SHP77 (cell line): ENCODE measurements at regions not wholly inside any gene's neighbourhood (a gene's known extent, or its start where the extent isn't known, plus 50 kb on each side); places are given as distances from the start of the nearest gene placed in this dataset.
"Not testable (repeated sequence)": the region's sequence is repeated elsewhere in the genome, so short reads cannot be mapped to it uniquely, and the experiment has no call there.

Experiments
- DNase-seq, 2 experiments: peaks; one replicate each; lab custom pipeline; 2025; lab: John Stamatoyannopoulos, UW

DNA sequence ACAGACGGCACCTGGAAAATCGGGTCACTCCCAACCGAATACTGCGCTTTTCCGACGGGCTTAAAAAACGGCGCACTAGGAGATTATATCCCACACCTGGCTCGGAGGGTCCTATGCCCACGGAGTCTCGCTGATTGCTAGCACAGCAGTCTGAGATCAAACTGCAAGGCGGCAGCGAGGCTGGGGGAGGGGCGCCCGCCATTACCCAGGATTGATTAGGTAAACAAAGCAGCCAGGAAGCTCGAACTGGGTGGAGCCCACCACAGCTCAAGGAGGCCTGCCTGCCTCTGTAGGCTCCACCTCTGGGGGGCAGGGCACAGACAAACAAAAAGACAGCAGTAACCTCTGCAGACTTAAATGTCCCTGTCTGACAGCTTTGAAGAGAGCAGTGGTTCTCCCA lies 64.5 kb downstream of the SLC30A10 start:
- not testable (repeated sequence) for DNase-seq

DNA sequence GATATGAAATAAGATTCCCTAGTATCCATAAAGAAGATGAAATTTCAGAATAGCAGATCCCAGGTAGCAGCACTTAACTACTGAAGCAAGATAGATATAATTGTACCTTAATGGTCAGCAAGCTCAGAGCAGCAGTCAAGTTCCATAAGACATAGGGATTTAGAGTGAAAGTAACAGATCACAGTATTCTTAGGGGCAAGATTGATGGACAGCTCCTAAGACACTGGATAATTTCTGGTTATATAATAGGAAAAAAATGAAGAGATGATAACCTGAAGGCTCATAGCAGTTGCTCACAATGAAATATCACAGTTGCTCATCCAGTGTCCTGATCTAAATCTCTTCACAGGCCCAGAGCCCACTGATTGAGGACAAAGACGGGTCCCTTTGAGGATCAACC lies 66.0 kb downstream of the SLC30A10 start:
- DNase-seq = no peak

DNA sequence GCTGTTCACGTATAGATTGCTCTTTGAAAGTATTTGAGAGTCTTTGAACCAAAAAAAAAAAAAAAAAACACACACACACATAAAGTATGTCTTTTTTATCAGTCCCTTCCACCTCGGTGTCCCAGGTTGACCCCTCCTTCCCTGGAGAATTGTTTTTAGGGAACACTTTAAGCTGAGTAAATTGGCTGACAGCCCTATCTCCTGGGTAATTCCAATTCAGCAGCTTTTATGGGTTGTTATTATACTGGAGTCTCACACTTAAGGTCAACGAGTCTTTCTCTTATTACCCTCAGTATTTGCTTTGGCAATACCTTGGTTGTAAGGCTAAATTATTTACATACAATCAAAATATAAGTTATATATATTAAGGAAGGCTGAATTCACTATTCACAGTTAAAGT lies 69.4 kb downstream of the SLC30A10 start:
- no peak for DNase-seq

DNA sequence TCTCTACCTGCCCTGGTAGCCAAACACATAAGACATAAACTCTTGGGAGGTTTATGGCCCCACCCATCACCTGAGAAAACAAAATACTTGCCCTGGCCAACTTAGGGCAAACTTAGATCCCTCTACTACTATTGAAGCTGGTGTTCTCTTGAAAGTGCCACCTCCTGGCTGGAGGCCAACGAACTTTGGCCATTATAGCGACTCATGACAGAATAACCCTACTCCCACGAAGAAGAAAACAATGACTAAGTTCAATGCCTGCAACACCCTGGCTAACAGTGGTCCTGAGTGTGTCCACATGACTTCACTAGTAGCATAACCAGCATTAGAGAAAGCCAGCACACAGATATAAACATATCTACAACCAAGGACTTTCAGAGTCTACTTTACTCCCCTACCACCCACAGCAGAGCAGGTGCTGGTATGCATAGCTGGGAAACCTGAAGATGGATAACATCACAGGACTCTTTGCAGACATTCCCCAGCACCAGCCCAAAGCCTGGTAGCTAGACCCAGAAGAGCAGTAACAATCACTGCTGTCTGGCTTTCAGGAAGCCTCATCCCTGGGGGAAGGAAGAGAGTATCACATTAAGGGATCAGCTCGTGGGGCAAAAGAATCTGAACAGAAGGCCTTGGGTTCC lies 81.0 kb downstream of the SLC30A10 start:
- no peak for DNase-seq

- DNase-seq = peak in 1 of 2 experiments; percentile 38
Observed at GRCh38 chr1:219839595-219839994, 88.8 kb downstream of the SLC30A10 start.

GRCh38 chr1:219837994-219838294 lies 90.4 kb downstream of the SLC30A10 start:
- DNase-seq = no peak

DNA sequence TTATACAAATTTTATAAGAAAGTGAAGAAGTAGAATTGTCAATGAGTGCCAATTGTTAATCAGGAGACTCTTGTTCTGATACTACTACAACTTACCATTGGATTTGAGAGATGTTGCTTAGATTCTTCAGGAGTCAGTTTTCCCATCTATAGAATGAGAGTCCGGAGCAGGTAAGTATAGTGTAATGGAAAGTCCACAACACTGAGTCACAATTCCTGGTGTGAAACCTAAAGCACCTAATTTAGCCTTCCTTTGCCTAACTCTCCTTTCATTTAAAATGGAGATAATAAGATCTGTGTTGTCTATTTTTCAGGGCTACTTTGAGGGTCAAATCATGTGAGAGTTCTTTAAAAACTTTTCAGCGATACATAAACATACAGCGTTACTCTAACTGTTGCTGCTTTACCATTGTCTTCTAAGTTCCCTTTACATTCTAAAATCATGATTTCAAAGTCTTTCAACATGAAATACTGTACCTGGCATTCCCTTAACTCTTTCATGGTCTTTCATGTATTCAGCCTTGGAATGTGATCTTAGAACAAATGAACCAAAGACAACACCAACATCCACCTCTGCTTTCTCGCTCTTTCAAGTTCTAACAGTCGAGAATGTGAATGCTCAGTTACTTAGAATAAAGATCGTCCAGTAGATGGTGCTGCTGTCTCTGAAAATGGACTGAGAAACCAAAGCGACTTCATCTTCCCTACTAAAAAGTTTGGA lies 90.9 kb downstream of the SLC30A10 start:
- peak; percentile 61 to 64 for DNase-seq

DNA sequence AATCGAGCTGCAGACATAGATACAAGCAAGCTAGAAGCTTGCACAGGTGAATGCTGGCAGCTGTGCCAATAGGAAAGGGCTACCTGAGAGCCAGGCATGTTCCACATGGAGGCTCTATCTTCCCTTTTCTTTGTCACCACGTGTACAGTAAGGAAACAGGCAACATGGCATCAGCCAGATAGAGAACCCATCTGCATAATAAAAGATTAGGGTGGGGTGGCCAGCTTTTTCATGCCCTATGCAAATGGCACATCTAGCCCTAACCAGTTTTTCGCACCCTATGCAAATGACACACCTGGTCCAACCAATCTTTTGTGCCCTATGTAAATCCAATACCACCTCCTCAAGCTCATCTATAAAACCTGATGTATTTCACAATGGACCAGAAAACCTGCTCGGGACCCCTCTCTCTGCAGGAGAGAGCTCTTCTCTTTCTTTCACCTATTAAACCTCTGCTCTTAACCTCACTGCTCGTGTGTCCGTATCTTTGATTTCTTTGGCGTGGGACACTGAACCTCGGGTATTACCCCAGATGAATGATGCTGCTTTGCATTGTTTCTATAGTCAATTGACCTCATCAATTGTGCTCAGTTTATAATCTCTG lies 93.9 kb downstream of the SLC30A10 start:
- no peak for DNase-seq

DNA sequence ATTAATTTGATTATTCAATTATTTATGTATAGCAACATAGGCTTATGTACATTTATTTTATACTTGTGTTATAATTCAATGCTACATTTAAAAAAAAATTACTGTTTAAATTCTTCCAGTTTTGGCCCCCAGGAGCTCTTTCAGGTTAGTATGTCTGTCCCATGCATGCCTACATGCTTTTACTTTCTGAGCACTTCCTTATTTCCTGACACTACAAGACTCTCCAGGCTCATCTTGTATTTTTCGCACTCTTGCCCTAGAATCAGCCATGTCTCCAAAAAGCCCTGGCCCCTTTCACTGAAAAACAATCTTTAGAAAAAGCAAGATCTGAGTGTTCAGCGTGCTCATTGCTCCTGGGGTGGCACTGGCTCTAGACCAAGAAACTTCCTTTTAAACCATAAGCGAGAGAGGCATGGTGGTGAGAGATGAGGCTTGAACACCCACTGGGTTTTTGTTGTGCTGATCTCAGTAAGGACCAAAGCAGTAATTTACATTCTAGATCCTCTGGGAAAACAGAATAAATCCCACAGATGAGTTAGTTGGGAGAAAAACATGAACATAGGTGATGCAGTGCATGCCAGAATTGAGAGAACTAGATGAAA lies 95.0 kb downstream of the SLC30A10 start:
- no peak for DNase-seq

GRCh38 chr1:219826290-219826689 lies 102.1 kb downstream of the SLC30A10 start:
- no peak for DNase-seq

DNA sequence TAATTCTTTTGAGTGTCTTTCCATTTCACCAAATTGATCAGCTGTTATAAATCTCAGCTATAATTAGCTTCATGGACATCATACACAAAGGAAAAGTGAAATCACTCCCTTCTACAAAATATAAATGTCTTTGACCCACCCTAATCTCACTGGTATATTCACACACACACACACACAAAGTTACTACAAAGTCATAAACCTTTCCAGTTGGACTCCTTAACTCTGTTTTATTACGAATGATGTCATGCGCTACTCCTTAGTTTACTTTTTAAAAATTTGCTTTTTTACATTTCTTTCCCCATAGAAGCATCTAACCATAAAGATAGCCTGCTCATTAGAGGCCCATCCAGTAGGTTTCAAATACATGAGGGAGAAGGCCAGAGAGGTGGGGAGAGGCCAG lies 103.0 kb downstream of the SLC30A10 start:
- no peak for DNase-seq

- DNase-seq = no peak
Observed at GRCh38 chr1:219824338-219824737, 104.0 kb downstream of the SLC30A10 start.

GRCh38 chr1:219820551-219820950 lies 107.8 kb downstream of the SLC30A10 start:
- no peak for DNase-seq

GRCh38 chr1:219817914-219818313 lies 110.4 kb downstream of the SLC30A10 start:
- no peak for DNase-seq

- DNase-seq = no peak
Observed at GRCh38 chr1:219813294-219813693, 115.1 kb downstream of the SLC30A10 start.

DNA sequence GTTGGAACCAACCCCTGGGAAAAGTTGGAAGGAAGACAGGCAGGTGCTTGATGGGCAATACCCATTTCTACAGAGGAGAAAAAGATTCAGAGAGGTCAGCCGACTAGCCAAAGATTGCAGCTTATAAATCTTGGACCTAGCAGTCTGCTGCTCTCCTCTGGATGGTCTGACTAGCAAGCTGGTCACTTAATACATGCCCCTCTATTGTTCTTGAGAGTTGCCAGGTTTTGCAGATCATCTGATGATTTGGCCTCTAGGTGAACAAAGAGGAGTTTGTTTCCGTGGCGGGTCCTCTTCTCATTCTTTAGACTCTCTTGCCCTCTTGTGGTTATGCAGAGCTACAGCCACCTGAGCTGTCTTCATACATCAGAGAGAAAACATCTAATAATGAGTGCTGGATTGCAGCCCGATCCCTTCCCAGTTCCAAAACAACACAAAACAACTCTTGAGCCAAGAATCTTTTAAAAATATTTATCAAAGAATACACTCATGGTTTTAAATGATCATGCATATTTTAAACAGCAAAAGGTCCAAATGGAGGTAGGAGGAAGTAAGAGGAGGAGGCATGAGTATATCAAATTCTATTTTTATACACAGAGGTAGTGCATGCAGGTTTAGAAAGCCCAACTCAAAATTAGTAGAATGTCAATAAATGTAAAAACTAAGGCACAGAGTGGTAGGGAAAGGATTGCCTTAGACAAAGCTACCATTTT lies 115.7 kb downstream of the SLC30A10 start:
- DNase-seq = peak; percentile 81

GRCh38 chr1:219812086-219812485 lies 116.3 kb downstream of the SLC30A10 start:
- no peak for DNase-seq

- DNase-seq = no peak
Observed at GRCh38 chr1:219810451-219810850, 117.9 kb downstream of the SLC30A10 start.

GRCh38 chr1:219808790-219809189 lies 119.6 kb downstream of the SLC30A10 start:
- no peak for DNase-seq

- no peak for DNase-seq
Observed at GRCh38 chr1:219806642-219807041, 121.7 kb downstream of the SLC30A10 start.

DNA sequence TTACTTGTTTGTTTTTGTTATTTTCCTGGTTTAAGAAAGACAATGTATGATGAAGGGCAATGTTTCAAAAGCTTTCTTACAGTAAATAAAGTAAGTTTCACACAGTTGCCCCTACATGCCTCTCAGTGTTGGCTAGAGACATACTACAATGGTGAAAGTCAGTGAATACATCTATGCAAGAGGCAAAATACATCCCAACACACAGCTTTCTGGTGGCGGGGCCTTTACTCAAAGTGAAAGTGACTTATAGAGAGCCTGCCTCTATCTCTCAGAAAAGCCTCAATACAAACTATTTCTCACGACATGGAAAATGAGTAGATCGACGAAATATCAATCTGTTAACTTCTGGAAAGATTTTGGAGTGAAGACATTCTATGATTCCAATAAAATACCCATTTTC lies 122.3 kb downstream of the SLC30A10 start:
- DNase-seq = no peak

GRCh38 chr1:219805191-219805590 lies 123.2 kb downstream of the SLC30A10 start:
- DNase-seq = peak in 1 of 2 experiments; percentile 9
